A549 (cell line): ENCODE measurements at regions not wholly inside any gene's neighbourhood (a gene's known extent, or its start where the extent isn't known, plus 50 kb on each side); places are given as distances from the start of the nearest gene placed in this dataset.

Experiments used
- ATAC-seq, 2 experiments: fragments of 200-7000 bp in 1 of 2; fragments of >200 bp in 1 of 2; cut with Nextera tagmentation in 1 of 2; cut with Tn5 transposase in 1 of 2; 3 replicates each; pipeline versions ENCODE4 v1.8.0 to v1.9.1; 2018 to 2020; ENCODE audit warnings: mild to moderate bottlenecking in 1 of 2, moderate library complexity in 1 of 2
- CTCF ChIA-PET: fragments of 300-600 bp; sonication (Branson Sonifier 250); formaldehyde crosslinking; extraction: SDS; loops from one replicate; lab custom pipeline; 2021; ENCODE audit warnings: antibody characterized with exemption, inconsistent platforms; lab: Yijun Ruan, JAX
- POLR2A ChIA-PET: fragments of 350-600 bp; formaldehyde crosslinking; extraction: SDS; loops from one replicate; lab custom pipeline; 2021; ENCODE audit warnings: antibody characterized with exemption, inconsistent platforms; lab: Yijun Ruan, JAX
- DNase-seq, 2 experiments: peaks; one replicate each; pipeline versions ENCODE4 v3.0.0 to v3.0.0-alpha.2; 2011 to 2016; ENCODE audit warnings: low read depth in 1 of 2, low spot score in 1 of 2
- FAIRE-seq: peaks from 2 replicates; lab custom pipeline; 2011; peaks lifted over from hg19 to GRCh38; lab: Jason Lieb, UNC
- H3K27ac ChIP-seq, 2 experiments: fragments of >200 bp; sonication (Bioruptor Twin); formaldehyde crosslinking; 3 replicates each; pipeline ENCODE4 v1.5.1; 2016 to 2017
- H3K4me1 ChIP-seq: fragments of >200 bp; sonication (Bioruptor Twin); formaldehyde crosslinking; 3 replicates; pipeline ENCODE4 v1.6.1; 2016
- H3K4me2 ChIP-seq: fragments of >200 bp; sonication (Bioruptor Twin); formaldehyde crosslinking; 3 replicates; pipeline ENCODE4 v1.6.1; 2016
- H3K4me3 ChIP-seq: fragments of >200 bp; sonication (Bioruptor Twin); formaldehyde crosslinking; 3 replicates; pipeline ENCODE4 v1.5.1; 2016
- H3K9me3 ChIP-seq: fragments of >200 bp; sonication (Bioruptor Twin); formaldehyde crosslinking; 3 replicates; pipeline ENCODE4 v1.6.1; 2016
- ATOH8 ChIP-seq: fragments of 250-450 bp; sonication (Bioruptor Pico); IDR thresholded peaks from 2 replicates; pipeline ENCODE4 v1.5.0; 2020; ENCODE audit warnings: low read depth, mild to moderate bottlenecking, moderate library complexity
- BHLHE40 ChIP-seq: IDR thresholded peaks from 2 replicates; pipeline ENCODE4 v1.6.1; 2012; ENCODE audit warnings: low read depth, low read length, inconsistent platforms
- CBX2 ChIP-seq: fragments of 200-600 bp; sonication (generic); IDR thresholded peaks from 2 replicates; pipeline ENCODE4 v1.6.1; 2016; ENCODE audit warnings: low read depth, mild to moderate bottlenecking, borderline replicate concordance
- CBX8 ChIP-seq: fragments of 200-600 bp; sonication (generic); IDR thresholded peaks from 2 replicates; pipeline ENCODE4 v1.6.1; 2016
- CEBPB ChIP-seq, 2 experiments: fragments of >200 bp in 1 of 2; sonication (Bioruptor Twin) in 1 of 2; formaldehyde crosslinking in 1 of 2; IDR thresholded peaks; 2 replicates each; pipeline ENCODE4 v1.6.1; 2012 to 2016
- EHF ChIP-seq: fragments of 250-450 bp; sonication (Bioruptor Pico); IDR thresholded peaks from 2 replicates; pipeline ENCODE4 v1.5.0; 2020; ENCODE audit warnings: mild to moderate bottlenecking
- FOSB ChIP-seq: fragments of 250-450 bp; sonication (Bioruptor Pico); IDR thresholded peaks from 2 replicates; pipeline ENCODE4 v1.5.0; 2020; ENCODE audit warnings: mild to moderate bottlenecking, moderate library complexity
- FOXS1 ChIP-seq: fragments of 250-450 bp; sonication (Bioruptor Pico); IDR thresholded peaks from 2 replicates; pipeline ENCODE4 v1.5.0; 2020; ENCODE audit warnings: mild to moderate bottlenecking, moderate library complexity
- GATA3 ChIP-seq: IDR thresholded peaks from 2 replicates; pipeline ENCODE4 v1.6.1; 2012; ENCODE audit warnings: borderline replicate concordance
- HDAC2 ChIP-seq: fragments of 200-600 bp; sonication (generic); IDR thresholded peaks from 2 replicates; pipeline ENCODE4 v1.6.1; 2016
- HES2 ChIP-seq: fragments of >200 bp; sonication (Bioruptor Twin); formaldehyde crosslinking; IDR thresholded peaks from 2 replicates; pipeline ENCODE4 v1.6.1; 2016
- HEYL ChIP-seq: fragments of 250-450 bp; sonication (Bioruptor Pico); IDR thresholded peaks from 2 replicates; pipeline ENCODE4 v1.8.0; 2021; ENCODE audit warnings: mild to moderate bottlenecking, moderate library complexity
- HOXB13 ChIP-seq: fragments of 250-450 bp; sonication (Bioruptor Pico); IDR thresholded peaks from 2 replicates; pipeline ENCODE4 v1.5.0; 2020; ENCODE audit warnings: low read depth, mild to moderate bottlenecking, moderate library complexity
- HOXB5 ChIP-seq: fragments of 250-450 bp; sonication (Bioruptor Pico); IDR thresholded peaks from 2 replicates; pipeline ENCODE4 v1.5.0; 2020; ENCODE audit warnings: mild to moderate bottlenecking, moderate library complexity
- JUN ChIP-seq, 2 experiments: fragments of >200 bp; sonication (Bioruptor Twin); formaldehyde crosslinking; IDR thresholded peaks; 2 replicates in 1 of 2; 3 replicates in 1 of 2; pipeline ENCODE4 v1.6.1; 2016 to 2017
- KDM1A ChIP-seq: fragments of 200-600 bp; sonication (generic); IDR thresholded peaks from 2 replicates; pipeline ENCODE4 v1.6.1; 2016; ENCODE audit warnings: low read depth, mild to moderate bottlenecking
- MYC ChIP-seq: IDR thresholded peaks from 2 replicates; pipeline ENCODE4 v1.6.1; 2012; ENCODE audit warnings: mild to moderate bottlenecking, inconsistent platforms, low read length, improper control_type of control experiment, borderline replicate concordance
- PHF8 ChIP-seq: fragments of 200-600 bp; sonication (generic); IDR thresholded peaks from 2 replicates; pipeline ENCODE4 v1.6.1; 2016; ENCODE audit warnings: low read depth, mild to moderate bottlenecking, antibody characterized with exemption, moderate library complexity, borderline replicate concordance
- RARB ChIP-seq: fragments of 250-450 bp; sonication (Bioruptor Pico); IDR thresholded peaks from 2 replicates; pipeline ENCODE4 v1.8.0; 2021; ENCODE audit warnings: mild to moderate bottlenecking, moderate library complexity
- RCOR1 ChIP-seq: fragments of 150-350 bp; IDR thresholded peaks from 2 replicates; pipeline ENCODE4 v1.6.1; 2014; ENCODE audit warnings: antibody characterized with exemption, low read length, low read depth
- RFX5 ChIP-seq: fragments of 450-650 bp; IDR thresholded peaks from 2 replicates; pipeline ENCODE4 v1.7.1; 2014; ENCODE audit warnings: antibody characterized with exemption, mild to moderate bottlenecking, moderate library complexity
- RNF2 ChIP-seq: fragments of 200-600 bp; sonication (generic); IDR thresholded peaks from 2 replicates; pipeline ENCODE4 v1.6.1; 2016; ENCODE audit warnings: low read depth, mild to moderate bottlenecking, antibody characterized with exemption, moderate library complexity, borderline replicate concordance
- SMC3 ChIP-seq: fragments of >200 bp; sonication (Bioruptor Twin); formaldehyde crosslinking; IDR thresholded peaks from 3 replicates; pipeline ENCODE4 v1.6.1; 2018; ENCODE audit warnings: inconsistent platforms
- TFCP2L1 ChIP-seq: fragments of 250-450 bp; sonication (Bioruptor Pico); IDR thresholded peaks from 2 replicates; pipeline ENCODE4 v1.5.0; 2021; ENCODE audit warnings: mild to moderate bottlenecking
- TP53 ChIP-seq: fragments of 250-450 bp; sonication (Bioruptor Pico); IDR thresholded peaks from 2 replicates; pipeline ENCODE4 v1.5.0; 2021; ENCODE audit warnings: mild to moderate bottlenecking, moderate library complexity
- ZC3H11A ChIP-seq: fragments of 450-650 bp; IDR thresholded peaks from 2 replicates; pipeline ENCODE4 v1.6.1; 2014; ENCODE audit warnings: antibody characterized with exemption, mild to moderate bottlenecking
- ZFP36 ChIP-seq: fragments of 450-650 bp; IDR thresholded peaks from 2 replicates; pipeline ENCODE4 v1.6.1; 2014; ENCODE audit warnings: borderline replicate concordance; ENCODE audit not compliant: partially characterized antibody
- ZNF302 ChIP-seq: fragments of 250-450 bp; sonication (Bioruptor Pico); IDR thresholded peaks from 2 replicates; pipeline ENCODE4 v1.9.0; 2021; ENCODE audit warnings: inconsistent platforms, mild to moderate bottlenecking, moderate library complexity
- WGBS: methylation state at CpG from one replicate; pipeline ENCODE4 v1.1.6; 2017; ENCODE audit errors: missing lambda C conversion rate; 5-methylcytosine and 5-hydroxymethylcytosine counted together
- TF ChIP-seq, protein P1 (sequence below): IDR thresholded peaks from 2 replicates; pipeline ENCODE4 v1.6.1; 2012
- TF ChIP-seq, protein P2 (sequence below): IDR thresholded peaks from 2 replicates; pipeline ENCODE4 v1.6.1; 2012
- TF ChIP-seq, protein P3 (sequence below): IDR thresholded peaks from 2 replicates; pipeline ENCODE4 v1.6.1; 2012; ENCODE audit warnings: low read depth, borderline replicate concordance
- TF ChIP-seq, protein P4 (sequence below): fragments of >200 bp; sonication (Bioruptor Twin); formaldehyde crosslinking; IDR thresholded peaks from 3 replicates; pipeline ENCODE4 v1.5.1; 2016

DNA sequence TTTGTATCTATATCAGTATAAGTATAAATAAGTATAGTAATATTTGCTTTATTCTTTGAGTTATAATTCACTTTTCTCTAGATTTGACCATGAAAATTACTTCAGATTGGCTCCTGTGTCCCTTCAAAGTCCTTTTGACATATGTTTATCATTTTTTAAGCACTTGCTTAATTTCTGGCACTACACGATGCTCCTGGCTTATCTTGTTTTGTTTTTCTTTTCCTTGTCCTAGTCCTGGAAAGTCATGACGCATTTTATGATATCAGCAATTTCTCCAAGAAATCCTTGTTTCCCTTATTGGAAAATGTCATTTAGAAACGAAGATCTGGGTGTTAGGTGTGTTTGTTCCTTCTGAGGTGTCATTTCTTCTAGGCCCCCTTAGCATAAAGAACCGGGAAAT lies 226.5 kb downstream of the POU4F1 start (continued):
- TF ChIP-seq, protein P1, sequence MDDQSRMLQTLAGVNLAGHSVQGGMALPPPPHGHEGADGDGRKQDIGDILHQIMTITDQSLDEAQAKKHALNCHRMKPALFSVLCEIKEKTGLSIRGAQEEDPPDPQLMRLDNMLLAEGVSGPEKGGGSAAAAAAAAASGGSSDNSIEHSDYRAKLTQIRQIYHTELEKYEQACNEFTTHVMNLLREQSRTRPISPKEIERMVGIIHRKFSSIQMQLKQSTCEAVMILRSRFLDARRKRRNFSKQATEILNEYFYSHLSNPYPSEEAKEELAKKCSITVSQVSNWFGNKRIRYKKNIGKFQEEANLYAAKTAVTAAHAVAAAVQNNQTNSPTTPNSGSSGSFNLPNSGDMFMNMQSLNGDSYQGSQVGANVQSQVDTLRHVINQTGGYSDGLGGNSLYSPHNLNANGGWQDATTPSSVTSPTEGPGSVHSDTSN = no peak
- TF ChIP-seq TFCP2L1 (CRISPR knock-in tag) (no peak), BHLHE40 (no peak), HDAC2 (no peak), GATA3 (no peak), CBX2 (no peak), JUN (IDR thresholded peaks at IDR 0.05) (no peak), RNF2 (no peak), RFX5 (no peak)

DNA sequence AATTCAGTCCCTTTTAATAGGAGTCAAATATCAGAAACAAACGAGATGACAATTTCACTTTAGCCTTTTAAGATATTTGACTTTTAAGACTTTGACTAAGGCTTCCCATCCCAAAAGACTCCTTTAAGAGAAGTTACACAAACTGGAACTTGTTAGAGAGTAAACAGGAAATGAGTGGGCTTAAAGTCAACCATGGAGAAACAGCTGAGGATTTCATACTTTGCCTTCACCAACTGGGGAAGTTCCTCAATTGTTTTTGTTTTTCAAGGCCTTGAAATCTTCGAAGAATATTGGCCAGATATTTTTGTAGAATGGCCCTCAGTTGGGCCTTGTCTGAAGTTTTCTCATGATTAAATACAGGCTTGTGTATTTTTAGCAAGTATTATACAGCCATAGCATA lies 227.3 kb downstream of the POU4F1 start:
- no peak overlapping the region for H3K4me3 ChIP-seq
- no peaks in the 10 kb centered on the region for H3K9me3 ChIP-seq
- DNase-seq = no peak
- no peak overlapping the region for H3K4me2 ChIP-seq
- no peak for ATAC-seq
- FAIRE-seq = no peak
- no peaks in the 10 kb centered on the region for H3K4me1 ChIP-seq
- WGBS = 4% methylated on average over 2 of the region's 2 CpGs
- TF ChIP-seq MYC (no peak), CEBPB (IDR thresholded peaks at IDR 0.05) (no peak), CBX8 (no peak), ZC3H11A (no peak), ATOH8 (CRISPR knock-in tag) (no peak), KDM1A (no peak), FOSB (no peak), RARB (no peak), SMC3 (no peak), HEYL (CRISPR knock-in tag) (no peak)
- TF ChIP-seq, protein P2, sequence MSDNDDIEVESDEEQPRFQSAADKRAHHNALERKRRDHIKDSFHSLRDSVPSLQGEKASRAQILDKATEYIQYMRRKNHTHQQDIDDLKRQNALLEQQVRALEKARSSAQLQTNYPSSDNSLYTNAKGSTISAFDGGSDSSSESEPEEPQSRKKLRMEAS = no peak
- no peak overlapping the region for H3K27ac ChIP-seq
- ChIA-PET POLR2A (no interaction called here), CTCF (no interaction called here)

DNA sequence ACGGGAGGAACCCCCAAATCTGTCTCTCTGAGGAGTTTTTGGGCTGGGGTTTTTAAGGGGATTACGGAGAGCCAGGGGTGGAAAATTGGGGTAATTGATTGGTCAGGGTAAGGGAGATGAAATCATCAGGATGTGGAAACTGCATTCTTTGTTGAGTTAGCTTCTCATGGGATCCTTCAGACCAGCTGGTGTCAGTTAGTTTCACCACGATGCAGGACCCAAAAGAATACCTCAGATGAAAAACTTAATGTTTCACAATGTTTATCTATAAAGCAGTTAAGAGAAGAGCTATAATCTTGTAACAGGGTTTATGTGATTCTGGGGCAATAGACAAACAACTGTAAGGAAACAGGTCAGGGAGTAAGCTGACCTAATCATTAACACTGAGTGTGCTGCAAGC lies 230.8 kb downstream of the POU4F1 start:
- no peak overlapping the region for H3K4me2 ChIP-seq
- CTCF ChIA-PET = no interaction called here
- ATAC-seq (no peak), FAIRE-seq (no peak), DNase-seq (no peak)
- WGBS = 0% methylated on average over 3 of the region's 3 CpGs
- POLR2A ChIA-PET = no interaction called here
- H3K4me1 ChIP-seq = no peaks in the 10 kb centered on the region
- no peak overlapping the region for H3K4me3 ChIP-seq
- H3K9me3 ChIP-seq = no peaks in the 10 kb centered on the region
- TF ChIP-seq TP53 (CRISPR knock-in tag) (no peak), HOXB5 (CRISPR knock-in tag) (no peak), JUN (IDR thresholded peaks at IDR 0.05) (no peak), ATOH8 (CRISPR knock-in tag) (no peak), PHF8 (no peak), HES2 (no peak), ZNF302 (no peak), CEBPB (IDR thresholded peaks at IDR 0.05) (no peak), FOXS1 (no peak), EHF (CRISPR knock-in tag) (no peak), BHLHE40 (no peak), RCOR1 (no peak), ZFP36 (no peak), GATA3 (no peak), FOSB (no peak), HOXB13 (CRISPR knock-in tag) (no peak)
- TF ChIP-seq, protein P3, sequence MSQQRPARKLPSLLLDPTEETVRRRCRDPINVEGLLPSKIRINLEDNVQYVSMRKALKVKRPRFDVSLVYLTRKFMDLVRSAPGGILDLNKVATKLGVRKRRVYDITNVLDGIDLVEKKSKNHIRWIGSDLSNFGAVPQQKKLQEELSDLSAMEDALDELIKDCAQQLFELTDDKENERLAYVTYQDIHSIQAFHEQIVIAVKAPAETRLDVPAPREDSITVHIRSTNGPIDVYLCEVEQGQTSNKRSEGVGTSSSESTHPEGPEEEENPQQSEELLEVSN = no peak
- TF ChIP-seq, protein P4, sequence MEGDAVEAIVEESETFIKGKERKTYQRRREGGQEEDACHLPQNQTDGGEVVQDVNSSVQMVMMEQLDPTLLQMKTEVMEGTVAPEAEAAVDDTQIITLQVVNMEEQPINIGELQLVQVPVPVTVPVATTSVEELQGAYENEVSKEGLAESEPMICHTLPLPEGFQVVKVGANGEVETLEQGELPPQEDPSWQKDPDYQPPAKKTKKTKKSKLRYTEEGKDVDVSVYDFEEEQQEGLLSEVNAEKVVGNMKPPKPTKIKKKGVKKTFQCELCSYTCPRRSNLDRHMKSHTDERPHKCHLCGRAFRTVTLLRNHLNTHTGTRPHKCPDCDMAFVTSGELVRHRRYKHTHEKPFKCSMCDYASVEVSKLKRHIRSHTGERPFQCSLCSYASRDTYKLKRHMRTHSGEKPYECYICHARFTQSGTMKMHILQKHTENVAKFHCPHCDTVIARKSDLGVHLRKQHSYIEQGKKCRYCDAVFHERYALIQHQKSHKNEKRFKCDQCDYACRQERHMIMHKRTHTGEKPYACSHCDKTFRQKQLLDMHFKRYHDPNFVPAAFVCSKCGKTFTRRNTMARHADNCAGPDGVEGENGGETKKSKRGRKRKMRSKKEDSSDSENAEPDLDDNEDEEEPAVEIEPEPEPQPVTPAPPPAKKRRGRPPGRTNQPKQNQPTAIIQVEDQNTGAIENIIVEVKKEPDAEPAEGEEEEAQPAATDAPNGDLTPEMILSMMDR = no peak
- H3K27ac ChIP-seq = no peak overlapping the region
